ENCODE measurements at regions not wholly inside any gene's neighbourhood (a gene's known extent, or its start where the extent isn't known, plus 50 kb on each side); places are given as distances from the start of the nearest gene placed in this dataset.

DNA sequence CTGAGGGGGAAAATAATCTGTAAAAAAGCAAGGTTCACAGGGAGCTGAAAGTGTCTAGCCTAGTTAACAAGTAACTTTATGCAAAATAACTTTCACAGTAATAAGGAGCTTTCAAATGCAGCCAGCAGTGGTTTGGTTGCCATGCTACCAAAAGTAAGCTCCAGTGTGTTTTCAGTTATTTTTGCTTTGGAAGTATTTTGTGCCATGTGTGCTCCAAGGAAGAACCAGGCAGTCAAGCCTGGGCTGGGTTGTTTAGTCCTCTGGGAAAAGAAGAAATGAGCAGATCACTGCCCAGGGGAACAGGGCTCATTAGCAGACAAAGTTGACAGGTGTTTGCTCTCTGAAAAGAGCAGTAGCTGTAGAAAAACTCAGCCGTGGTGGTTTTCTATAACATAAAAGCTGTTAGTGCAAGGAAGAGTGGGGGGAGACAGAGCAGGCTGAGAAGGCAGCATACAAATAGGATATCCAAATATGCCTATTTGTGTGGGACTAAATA, 92.8 kb upstream of the TMTC2 start:
- TF ChIP-seq EZH2 (IDR thresholded peaks at IDR 0.05; ENCODE audit: insufficient read depth, poor library complexity, severe bottlenecking) = no peak
- TF ChIP-seq EZH2phosphoT487 (IDR thresholded peaks at IDR 0.05; ENCODE audit: insufficient read depth, low read depth) = no peak
